GM12865 (cell line): ENCODE measurements at regions not wholly inside any gene's neighbourhood (a gene's known extent, or its start where the extent isn't known, plus 50 kb on each side); places are given as distances from the start of the nearest gene placed in this dataset.

Experiments
- DNase-seq: peaks from one replicate; pipeline ENCODE4 v3.0.0; 2010; ENCODE audit warnings: low read depth
- H3K4me3 ChIP-seq: 2 replicates; pipeline ENCODE4 v1.5.1; 2011; ENCODE audit warnings: mild to moderate bottlenecking, low read depth, low read length, control low read depth
- TF ChIP-seq, protein P1 (sequence below): IDR thresholded peaks from 2 replicates; pipeline ENCODE4 v1.5.1; 2011; ENCODE audit warnings: low read length, control low read depth, low read depth, inconsistent platforms; ENCODE audit not compliant: insufficient read depth; ENCODE audit errors: missing control alignments

DNA sequence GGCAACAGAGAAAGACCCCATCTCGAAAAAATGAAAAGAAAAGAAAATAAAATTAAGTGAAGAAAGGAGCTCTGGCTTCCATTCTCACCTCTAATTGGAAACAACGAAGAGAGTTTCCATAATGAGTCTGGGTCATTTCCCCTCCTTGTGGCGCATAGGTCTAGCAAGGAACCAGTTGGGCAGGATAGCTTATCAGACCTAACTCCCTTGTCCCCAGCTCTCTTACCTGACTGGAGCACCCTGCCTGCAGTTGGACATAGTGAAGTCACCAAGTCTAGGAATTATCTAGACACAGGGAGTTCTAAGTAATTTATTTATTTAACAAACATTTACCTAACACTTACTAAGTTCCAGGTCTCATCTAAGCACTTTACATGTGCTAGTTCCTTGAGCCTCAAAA lies 63.0 kb upstream of the RAB4A start:
- no peak overlapping the region for H3K4me3 ChIP-seq
- DNase-seq, result no peak
- TF ChIP-seq, protein P1, sequence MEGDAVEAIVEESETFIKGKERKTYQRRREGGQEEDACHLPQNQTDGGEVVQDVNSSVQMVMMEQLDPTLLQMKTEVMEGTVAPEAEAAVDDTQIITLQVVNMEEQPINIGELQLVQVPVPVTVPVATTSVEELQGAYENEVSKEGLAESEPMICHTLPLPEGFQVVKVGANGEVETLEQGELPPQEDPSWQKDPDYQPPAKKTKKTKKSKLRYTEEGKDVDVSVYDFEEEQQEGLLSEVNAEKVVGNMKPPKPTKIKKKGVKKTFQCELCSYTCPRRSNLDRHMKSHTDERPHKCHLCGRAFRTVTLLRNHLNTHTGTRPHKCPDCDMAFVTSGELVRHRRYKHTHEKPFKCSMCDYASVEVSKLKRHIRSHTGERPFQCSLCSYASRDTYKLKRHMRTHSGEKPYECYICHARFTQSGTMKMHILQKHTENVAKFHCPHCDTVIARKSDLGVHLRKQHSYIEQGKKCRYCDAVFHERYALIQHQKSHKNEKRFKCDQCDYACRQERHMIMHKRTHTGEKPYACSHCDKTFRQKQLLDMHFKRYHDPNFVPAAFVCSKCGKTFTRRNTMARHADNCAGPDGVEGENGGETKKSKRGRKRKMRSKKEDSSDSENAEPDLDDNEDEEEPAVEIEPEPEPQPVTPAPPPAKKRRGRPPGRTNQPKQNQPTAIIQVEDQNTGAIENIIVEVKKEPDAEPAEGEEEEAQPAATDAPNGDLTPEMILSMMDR, result no peak

DNA sequence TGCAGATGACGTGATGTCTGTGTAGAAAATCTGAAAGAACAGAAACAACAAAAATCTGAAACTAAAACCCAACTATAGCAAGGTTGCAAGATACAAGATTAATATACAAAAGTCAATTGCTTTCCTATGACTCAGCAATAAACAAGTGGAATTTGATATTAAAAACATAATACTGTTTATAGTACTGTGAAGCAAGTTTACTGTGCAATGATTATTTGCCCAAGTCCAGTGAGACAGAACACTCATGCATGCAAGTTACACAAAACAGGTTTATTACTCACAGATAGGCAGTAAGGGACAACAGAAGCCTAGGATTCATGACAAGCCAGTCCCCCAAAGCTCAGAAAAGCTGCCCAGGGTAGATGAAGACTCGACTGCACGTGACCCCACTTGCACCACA lies 62.4 kb upstream of the RAB4A start:
- TF ChIP-seq, protein P1, result no peak
- no peak overlapping the region for H3K4me3 ChIP-seq
- no peak for DNase-seq

DNA sequence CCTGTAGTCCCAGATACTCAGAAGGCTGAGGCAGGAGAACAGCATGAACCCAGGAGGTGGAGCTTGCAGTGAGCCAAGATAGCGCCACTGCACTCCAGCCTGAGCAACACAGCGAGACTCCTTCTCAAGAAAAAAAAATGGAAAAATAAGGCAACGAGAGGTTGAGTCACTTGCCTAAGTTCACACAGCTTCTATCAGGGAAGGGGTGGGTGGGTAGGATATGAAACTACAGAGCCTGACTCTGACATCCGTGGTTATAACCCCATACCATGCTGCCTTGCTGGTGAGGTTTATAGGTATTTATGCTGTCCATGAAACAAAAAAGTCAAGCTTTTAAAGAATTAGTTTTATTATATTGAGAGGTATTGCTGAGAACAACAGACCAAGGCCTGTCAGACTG lies 61.5 kb upstream of the RAB4A start:
- H3K4me3 ChIP-seq, result no peak overlapping the region
- TF ChIP-seq, protein P1, result no peak
- DNase-seq, result no peak

DNA sequence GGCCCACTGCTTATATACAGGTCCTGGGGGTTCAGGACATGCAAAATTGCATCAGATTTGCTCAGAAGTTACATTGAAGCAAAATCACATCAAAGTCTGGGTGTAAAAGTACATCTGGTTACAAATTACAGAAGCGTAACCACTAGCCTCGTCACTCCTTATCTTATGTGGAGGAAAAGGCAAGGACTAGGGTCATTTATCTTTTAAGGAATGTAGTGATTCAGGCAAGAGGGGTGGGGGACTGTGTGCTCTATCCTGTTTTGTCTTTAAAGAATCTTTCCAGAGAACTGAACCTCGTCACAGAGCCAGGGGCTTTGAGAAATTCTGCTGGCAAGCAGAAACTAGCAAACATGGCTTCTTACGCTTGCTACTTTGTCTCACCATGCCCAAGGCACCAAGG lies 61.1 kb upstream of the RAB4A start:
- no peak overlapping the region for H3K4me3 ChIP-seq
- TF ChIP-seq, protein P1, result no peak
- DNase-seq, result no peak

DNA sequence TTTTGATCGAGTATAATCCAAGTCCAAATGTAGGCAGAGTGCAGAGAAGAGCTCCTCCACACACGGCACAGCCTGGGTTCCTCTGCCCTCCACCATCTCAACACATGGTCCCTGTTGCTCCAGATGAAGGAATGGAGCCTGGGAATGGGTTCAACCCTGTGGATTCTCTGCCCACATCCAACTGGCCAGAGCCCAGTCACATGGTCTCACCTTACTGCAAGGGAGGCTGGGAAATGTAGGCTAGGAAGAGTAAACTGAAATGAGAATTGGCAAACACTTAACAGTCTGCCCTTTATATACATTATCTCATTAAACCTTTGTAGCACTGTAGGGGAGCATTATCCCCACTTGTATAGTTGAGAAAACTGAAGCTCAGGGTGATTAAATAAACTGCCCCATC lies 60.1 kb upstream of the RAB4A start:
- no peak overlapping the region for H3K4me3 ChIP-seq
- no peak for DNase-seq
- TF ChIP-seq, protein P1, result no peak

DNA sequence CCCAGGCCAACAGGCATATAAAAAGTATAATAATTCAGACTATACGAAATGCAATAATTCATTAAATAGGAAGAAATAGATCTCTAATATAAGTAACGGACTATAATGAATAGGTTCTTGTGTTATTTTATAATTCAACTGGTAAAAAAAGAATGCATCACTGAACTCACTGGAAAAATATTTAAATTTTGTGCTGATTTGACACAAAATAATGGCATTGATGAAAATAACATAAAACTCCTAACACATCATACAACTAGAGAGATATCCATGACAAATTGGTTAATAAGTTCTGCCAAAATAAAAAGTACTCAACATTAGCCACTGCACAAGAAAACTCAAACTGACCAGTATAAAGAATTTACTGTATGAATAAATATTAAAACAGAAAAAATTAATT lies 57.1 kb upstream of the RAB4A start:
- TF ChIP-seq, protein P1, result no peak
- no peak overlapping the region for H3K4me3 ChIP-seq
- no peak for DNase-seq

DNA sequence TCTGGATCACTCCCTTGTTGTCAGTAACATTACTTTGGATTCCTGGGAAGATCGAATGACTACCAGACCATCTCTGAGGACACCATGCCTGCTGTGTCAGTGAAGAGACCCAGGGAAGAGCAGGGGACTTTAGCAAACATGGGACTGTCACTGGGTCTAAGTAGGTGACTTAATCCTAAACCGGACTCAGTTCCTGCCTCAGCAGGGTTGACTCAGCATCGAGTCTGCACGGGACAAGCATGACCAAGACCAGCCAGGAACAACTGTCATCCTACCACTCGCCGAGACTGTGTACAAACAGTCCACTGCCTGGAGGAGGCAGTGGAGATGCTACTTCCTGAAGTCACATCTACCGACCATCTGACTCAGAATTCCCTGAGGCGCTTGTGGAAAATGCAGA lies 53.2 kb upstream of the RAB4A start:
- DNase-seq, result no peak
- TF ChIP-seq, protein P1, result no peak
- H3K4me3 ChIP-seq, result no peak overlapping the region
